ENCODE measurements at regions not wholly inside any gene's neighbourhood (a gene's known extent, or its start where the extent isn't known, plus 50 kb on each side); places are given as distances from the start of the nearest gene placed in this dataset.
A peak's percentile ranks its signal among the peaks of the same experiment; 100 is the strongest.

DNA sequence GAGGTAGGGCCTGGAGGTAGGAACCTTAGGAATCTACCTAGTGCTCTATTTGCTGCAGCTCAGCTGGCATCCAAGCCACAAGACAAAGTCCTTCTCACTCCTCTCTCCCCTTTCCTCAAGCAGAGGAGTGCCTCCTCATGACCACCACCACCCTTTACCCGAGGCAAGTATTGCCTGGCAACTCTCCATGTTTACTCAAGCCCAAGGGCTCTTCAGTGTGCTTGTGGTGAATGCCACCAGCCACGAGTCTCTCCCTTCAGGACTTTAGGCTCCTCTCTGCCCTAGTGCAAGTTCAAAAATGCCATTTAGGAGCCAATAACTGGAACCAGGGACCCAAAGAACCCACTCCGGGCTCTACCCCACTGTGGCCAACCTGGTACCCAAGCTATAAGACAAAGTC lies 514.5 kb upstream of the RGMB start:
- Mint-ChIP-seq H3K4me3 (no peak overlapping the region), H3K9me3 (peaks cover 6% of the 10 kb centered on the region), H3K27me3 (no peaks in the 10 kb centered on the region), H3K27ac (no peak overlapping the region), H3K36me3 (no peaks in the 10 kb centered on the region), H3K4me1 (ENCODE audit: unreplicated experiment) (no peaks in the 10 kb centered on the region)
- TF ChIP-seq, protein P1, sequence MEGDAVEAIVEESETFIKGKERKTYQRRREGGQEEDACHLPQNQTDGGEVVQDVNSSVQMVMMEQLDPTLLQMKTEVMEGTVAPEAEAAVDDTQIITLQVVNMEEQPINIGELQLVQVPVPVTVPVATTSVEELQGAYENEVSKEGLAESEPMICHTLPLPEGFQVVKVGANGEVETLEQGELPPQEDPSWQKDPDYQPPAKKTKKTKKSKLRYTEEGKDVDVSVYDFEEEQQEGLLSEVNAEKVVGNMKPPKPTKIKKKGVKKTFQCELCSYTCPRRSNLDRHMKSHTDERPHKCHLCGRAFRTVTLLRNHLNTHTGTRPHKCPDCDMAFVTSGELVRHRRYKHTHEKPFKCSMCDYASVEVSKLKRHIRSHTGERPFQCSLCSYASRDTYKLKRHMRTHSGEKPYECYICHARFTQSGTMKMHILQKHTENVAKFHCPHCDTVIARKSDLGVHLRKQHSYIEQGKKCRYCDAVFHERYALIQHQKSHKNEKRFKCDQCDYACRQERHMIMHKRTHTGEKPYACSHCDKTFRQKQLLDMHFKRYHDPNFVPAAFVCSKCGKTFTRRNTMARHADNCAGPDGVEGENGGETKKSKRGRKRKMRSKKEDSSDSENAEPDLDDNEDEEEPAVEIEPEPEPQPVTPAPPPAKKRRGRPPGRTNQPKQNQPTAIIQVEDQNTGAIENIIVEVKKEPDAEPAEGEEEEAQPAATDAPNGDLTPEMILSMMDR (conservative IDR thresholded peaks at IDR 0.05) = no peak
- no peak for DNase-seq (ENCODE audit: extremely low spot score, unreplicated experiment)

DNA sequence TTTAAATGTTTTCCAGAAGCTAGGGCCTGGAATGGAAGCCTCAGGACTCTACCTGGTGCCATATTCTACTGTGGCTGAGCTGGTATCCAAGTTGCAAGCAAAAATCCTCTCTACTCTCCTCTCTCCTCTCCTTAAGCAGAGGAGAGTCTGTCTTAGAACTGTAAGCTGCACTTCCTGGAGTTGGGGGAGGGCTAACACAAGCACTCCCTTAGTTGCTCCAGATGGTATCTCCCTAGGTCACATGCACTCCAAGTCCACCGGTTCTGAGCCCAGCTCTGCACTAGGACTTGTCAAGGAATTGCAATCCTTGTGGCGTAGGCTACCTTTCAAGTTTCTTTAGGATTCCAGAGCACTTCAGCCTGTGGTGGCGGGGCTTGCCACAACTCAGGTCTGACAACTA lies 513.9 kb upstream of the RGMB start:
- no peak for DNase-seq (ENCODE audit: extremely low spot score, unreplicated experiment)
- TF ChIP-seq, protein P1 (conservative IDR thresholded peaks at IDR 0.05) = no peak
- Mint-ChIP-seq H3K9me3 (peaks cover 6% of the 10 kb centered on the region), H3K36me3 (no peaks in the 10 kb centered on the region), H3K4me3 (no peak overlapping the region), H3K27me3 (no peaks in the 10 kb centered on the region), H3K27ac (no peak overlapping the region), H3K4me1 (ENCODE audit: unreplicated experiment) (no peaks in the 10 kb centered on the region)

DNA sequence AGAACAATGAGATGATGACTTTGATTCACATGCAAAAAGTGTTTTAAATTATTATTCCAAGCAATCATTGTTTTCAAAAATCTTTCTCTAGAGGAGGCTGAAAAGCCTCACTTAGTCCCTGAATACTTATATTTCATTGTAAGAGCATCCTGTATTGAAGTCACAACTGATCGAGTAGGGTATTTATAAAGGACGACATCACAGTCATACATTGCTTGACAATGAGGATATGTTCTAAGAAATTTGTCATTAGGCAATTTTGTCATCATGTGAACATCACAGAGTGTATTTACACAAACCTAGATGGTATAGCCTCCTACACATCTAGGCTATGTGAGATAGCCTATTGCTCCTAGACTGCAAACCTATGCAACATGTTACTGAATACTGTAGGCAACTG lies 510.4 kb upstream of the RGMB start:
- Mint-ChIP-seq H3K4me3 (no peak overlapping the region), H3K4me1 (ENCODE audit: unreplicated experiment) (no peaks in the 10 kb centered on the region), H3K27ac (no peak overlapping the region), H3K27me3 (no peaks in the 10 kb centered on the region), H3K9me3 (no peaks in the 10 kb centered on the region), H3K36me3 (no peaks in the 10 kb centered on the region)
- TF ChIP-seq, protein P1 (conservative IDR thresholded peaks at IDR 0.05) = no peak
- no peak for DNase-seq (ENCODE audit: extremely low spot score, unreplicated experiment)

DNA sequence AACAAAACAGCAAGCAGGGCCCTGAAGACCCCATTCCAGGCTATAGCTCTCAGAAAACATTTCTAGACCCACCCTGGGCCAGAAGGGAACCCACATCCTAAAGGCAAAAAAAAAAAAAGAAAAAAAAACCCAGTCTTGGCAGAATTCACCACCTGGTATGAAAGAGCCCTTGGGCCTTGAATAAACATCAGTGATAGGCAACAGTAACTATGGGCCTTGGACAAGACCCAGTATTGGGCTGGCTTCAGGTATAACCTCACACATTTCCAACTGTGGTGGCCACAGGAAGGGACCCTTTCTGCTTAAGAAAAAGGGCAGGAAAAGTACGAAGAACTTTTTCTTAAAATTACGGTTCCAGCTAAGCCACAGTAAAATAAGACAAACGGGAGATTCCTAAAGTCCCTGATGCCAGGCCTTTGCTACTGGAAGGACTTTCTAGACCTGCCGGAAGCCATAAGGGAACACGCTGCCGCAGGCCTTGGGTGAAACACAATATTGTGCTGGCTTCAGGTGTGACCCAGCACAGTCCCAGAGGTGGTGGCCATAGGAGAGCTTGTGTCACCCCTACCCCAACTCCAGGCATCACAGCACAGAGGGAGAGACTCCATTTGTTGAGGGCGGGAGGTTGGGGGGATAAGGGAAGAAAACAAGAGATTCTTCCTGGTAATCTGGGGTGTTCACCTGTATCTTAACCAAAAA lies 505.2 kb upstream of the RGMB start:
- no peaks in the 10 kb centered on the region for H3K4me1 Mint-ChIP-seq (ENCODE audit: unreplicated experiment)
- no peak overlapping the region for H3K4me3 Mint-ChIP-seq
- H3K27ac Mint-ChIP-seq = no peak overlapping the region
- H3K27me3 Mint-ChIP-seq = no peaks in the 10 kb centered on the region
- no peaks in the 10 kb centered on the region for H3K36me3 Mint-ChIP-seq
- H3K9me3 Mint-ChIP-seq = no peaks in the 10 kb centered on the region
- TF ChIP-seq, protein P1 (conservative IDR thresholded peaks at IDR 0.05) = no peak
- DNase-seq (ENCODE audit: extremely low spot score, unreplicated experiment) = no peak

DNA sequence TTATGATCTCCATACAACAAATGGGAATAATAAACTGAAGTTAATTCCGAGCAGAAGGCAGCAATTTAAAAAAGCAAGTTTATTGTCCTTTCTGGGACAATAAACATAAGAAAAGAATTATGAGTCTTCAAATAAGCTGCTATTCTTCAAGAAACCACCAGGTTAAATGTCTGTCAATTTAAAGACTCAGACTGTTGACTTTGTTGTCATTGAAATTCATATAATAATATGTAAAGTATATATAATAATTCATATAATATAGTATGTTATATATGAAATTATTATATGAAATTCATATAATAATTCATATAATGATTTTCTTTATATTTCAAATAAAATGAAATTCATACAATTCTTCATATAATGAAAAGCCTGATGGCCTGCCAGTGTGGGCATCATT lies 497.5 kb upstream of the RGMB start:
- Mint-ChIP-seq H3K4me3 (no peak overlapping the region), H3K36me3 (no peaks in the 10 kb centered on the region), H3K9me3 (no peaks in the 10 kb centered on the region), H3K27ac (no peak overlapping the region), H3K4me1 (ENCODE audit: unreplicated experiment) (no peaks in the 10 kb centered on the region), H3K27me3 (no peaks in the 10 kb centered on the region)
- TF ChIP-seq, protein P1 (conservative IDR thresholded peaks at IDR 0.05) = peak; percentile 65
- no peak for DNase-seq (ENCODE audit: extremely low spot score, unreplicated experiment)

DNA sequence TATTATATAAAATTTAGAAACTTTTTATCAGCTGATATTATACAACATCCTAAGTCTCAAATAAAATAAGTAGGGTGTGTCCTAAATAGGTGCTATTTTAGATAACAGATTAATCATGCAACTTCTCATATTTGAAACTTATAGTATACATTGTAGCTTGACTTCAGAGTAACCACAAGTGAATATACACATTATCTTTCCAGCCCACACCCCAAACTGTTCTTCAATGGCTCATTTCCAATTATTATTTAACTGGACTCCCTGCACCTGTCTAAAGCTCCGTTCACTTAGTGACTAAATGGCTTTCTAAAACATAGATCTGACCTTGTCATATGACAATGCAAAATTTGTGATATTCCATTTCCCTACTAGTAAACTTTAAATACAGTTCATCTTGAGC lies 490.9 kb upstream of the RGMB start:
- no peak overlapping the region for H3K4me3 Mint-ChIP-seq
- H3K4me1 Mint-ChIP-seq (ENCODE audit: unreplicated experiment) = no peaks in the 10 kb centered on the region
- no peaks in the 10 kb centered on the region for H3K36me3 Mint-ChIP-seq
- H3K27me3 Mint-ChIP-seq = no peaks in the 10 kb centered on the region
- no peak overlapping the region for H3K27ac Mint-ChIP-seq
- no peaks in the 10 kb centered on the region for H3K9me3 Mint-ChIP-seq
- TF ChIP-seq, protein P1 (conservative IDR thresholded peaks at IDR 0.05) = no peak
- DNase-seq (ENCODE audit: extremely low spot score, unreplicated experiment) = no peak
